ENCODE measurements at regions not wholly inside any gene's neighbourhood (a gene's known extent, or its start where the extent isn't known, plus 50 kb on each side); places are given as distances from the start of the nearest gene placed in this dataset.
"Not testable (repeated sequence)": the region's sequence is repeated elsewhere in the genome, so short reads cannot be mapped to it uniquely, and the experiment has no call there.

GRCh38 chr4:184280137-184280536, 62.5 kb upstream of the ENPP6 start:
- WGBS, result 91% methylated on average over 4 of the region's 4 CpGs
- no peak overlapping the region for H3K27ac ChIP-seq
- intact Hi-C loops (cut with DNase I), result loop anchor here (10.0 kb wide), 1 partner anchor 365 kb away; the partner anchor contains the start of genes CASP3 and PRIMPOL
- TF ChIP-seq CTCF (IDR thresholded peaks at IDR 0.05), result no peak
- TF ChIP-seq POLR2AphosphoS5 (IDR thresholded peaks at IDR 0.05), result no peak
- no peak for TF ChIP-seq POLR2A (IDR thresholded peaks at IDR 0.05)
- H3K27me3 ChIP-seq (replicated peaks; ENCODE audit: insufficient read depth), result no peaks in the 10 kb centered on the region
- H3K9me3 ChIP-seq, result no peaks in the 10 kb centered on the region
- DNase-seq (ENCODE audit: low spot score), result no peak
- H3K36me3 ChIP-seq, result no peaks in the 10 kb centered on the region
- H3K4me1 ChIP-seq (replicated peaks), result peaks cover 3% of the 10 kb centered on the region
- H3K4me3 ChIP-seq, result no peak overlapping the region

GRCh38 chr4:184279496-184280061, 61.9 kb upstream of the ENPP6 start:
- no peak for TF ChIP-seq POLR2AphosphoS5 (IDR thresholded peaks at IDR 0.05)
- TF ChIP-seq CTCF (IDR thresholded peaks at IDR 0.05), result no peak
- no peak for TF ChIP-seq POLR2A (IDR thresholded peaks at IDR 0.05)
- Histone ChIP-seq H3K9me3 (no peaks in the 10 kb centered on the region), H3K36me3 (no peaks in the 10 kb centered on the region), H3K27me3 (replicated peaks; ENCODE audit: insufficient read depth) (no peaks in the 10 kb centered on the region), H3K4me3 (no peak overlapping the region), H3K4me1 (replicated peaks) (peaks cover 3% of the 10 kb centered on the region), H3K27ac (no peak overlapping the region)
- 89% methylated on average over 7 of the region's 7 CpGs for WGBS
- intact Hi-C loops (cut with DNase I), result loop anchor here (10.0 kb wide), 1 partner anchor 365 kb away; the partner anchor contains the start of genes CASP3 and PRIMPOL
- DNase-seq (ENCODE audit: low spot score), result peak; percentile 1

- H3K27me3 ChIP-seq (replicated peaks; ENCODE audit: insufficient read depth); H3K4me1 ChIP-seq (replicated peaks); H3K36me3 ChIP-seq; H3K4me3 ChIP-seq; intact Hi-C loops (cut with DNase I); H3K9me3 ChIP-seq; DNase-seq (ENCODE audit: low spot score); H3K27ac ChIP-seq: not testable (repeated sequence)
Measured at GRCh38 chr4:184277769-184278168, 60.1 kb upstream of the ENPP6 start.

GRCh38 chr4:184277010-184277409, 59.3 kb upstream of the ENPP6 start:
- DNase-seq (ENCODE audit: low spot score); H3K27me3 ChIP-seq (replicated peaks; ENCODE audit: insufficient read depth); H3K9me3 ChIP-seq; H3K4me3 ChIP-seq; intact Hi-C loops (cut with DNase I); H3K36me3 ChIP-seq; H3K4me1 ChIP-seq (replicated peaks); H3K27ac ChIP-seq: not testable (repeated sequence)
- WGBS, result 91% methylated on average over 3 of the region's 3 CpGs

- H3K36me3 ChIP-seq; H3K9me3 ChIP-seq; H3K4me3 ChIP-seq; H3K27ac ChIP-seq; H3K4me1 ChIP-seq (replicated peaks); intact Hi-C loops (cut with DNase I); DNase-seq (ENCODE audit: low spot score); H3K27me3 ChIP-seq (replicated peaks; ENCODE audit: insufficient read depth): not testable (repeated sequence)
- WGBS, result 97% methylated on average over 4 of the region's 4 CpGs
Measured at GRCh38 chr4:184276346-184276745, 58.7 kb upstream of the ENPP6 start.

GRCh38 chr4:184275766-184276165, 58.1 kb upstream of the ENPP6 start:
- DNase-seq (ENCODE audit: low spot score), result no peak
- Histone ChIP-seq H3K4me1 (replicated peaks) (no peaks in the 10 kb centered on the region), H3K27me3 (replicated peaks; ENCODE audit: insufficient read depth) (no peaks in the 10 kb centered on the region), H3K27ac (no peak overlapping the region), H3K4me3 (no peak overlapping the region), H3K9me3 (no peaks in the 10 kb centered on the region), H3K36me3 (no peaks in the 10 kb centered on the region)
- no peak for TF ChIP-seq POLR2A (IDR thresholded peaks at IDR 0.05)
- TF ChIP-seq POLR2AphosphoS5 (IDR thresholded peaks at IDR 0.05), result no peak
- TF ChIP-seq CTCF (IDR thresholded peaks at IDR 0.05), result no peak
- intact Hi-C loops (cut with DNase I), result no loop called here
- 71% methylated on average over 2 of the region's 2 CpGs for WGBS
